GM10266 (cell line): ENCODE measurements at regions not wholly inside any gene's neighbourhood (a gene's known extent, or its start where the extent isn't known, plus 50 kb on each side); places are given as distances from the start of the nearest gene placed in this dataset.

Experiments used
- DNase-seq: peaks from one replicate; pipeline ENCODE4 v3.0.0; 2012; ENCODE audit errors: extremely low spot score
- CTCF ChIP-seq: IDR thresholded peaks from 2 replicates; pipeline ENCODE4 v1.5.1; 2012; ENCODE audit warnings: mild to moderate bottlenecking, low read depth; ENCODE audit not compliant: control insufficient read depth, insufficient read depth; ENCODE audit errors: missing control alignments

GRCh38 chr6:58419321-58419720 is 1101.9 kb downstream of the PRIM2 start:
- TF ChIP-seq CTCF: no peak
- no peak for DNase-seq
